ENCODE measurements at regions not wholly inside any gene's neighbourhood (a gene's known extent, or its start where the extent isn't known, plus 50 kb on each side); places are given as distances from the start of the nearest gene placed in this dataset.

GRCh38 chr3:81326245-81326644, 435.2 kb downstream of the GBE1 start:
- Histone ChIP-seq H3K9me3 (ENCODE audit: control insufficient read depth in 4 of 4, low read length in 3 of 4) (no peaks in the 10 kb centered on the region), H3K36me3 (ENCODE audit: control insufficient read depth in 4 of 4, insufficient read depth in 3 of 4, low read depth in 1 of 4, low read length in 3 of 4) (no peaks in the 10 kb centered on the region), H3K4me1 (ENCODE audit: control insufficient read depth in 4 of 4, insufficient read depth in 4 of 4, low read length in 3 of 4) (no peaks in the 10 kb centered on the region), H3K27me3 (ENCODE audit: control insufficient read depth in 4 of 4, insufficient read depth in 4 of 4, low read length in 3 of 4) (no peaks in the 10 kb centered on the region), H3K4me3 (ENCODE audit: low read depth in 1 of 3, low read length in 3 of 3) (no peak overlapping the region), H3K27ac (ENCODE audit: low read depth in 1 of 2, low read length in 2 of 2) (no peak overlapping the region), H3K9ac (ENCODE audit: low read depth in 1 of 2, low read length in 2 of 2) (no peak overlapping the region)
- 91% methylated on average over 8 of the region's 8 CpGs for WGBS
- TF ChIP-seq REST (IDR thresholded peaks at IDR 0.05) (no peak), ATF3 (IDR thresholded peaks at IDR 0.05) (no peak), CTCF (IDR thresholded peaks at IDR 0.05; ENCODE audit: low read depth, low read length, missing input control) (no peak), HNF4A (conservative IDR thresholded peaks at IDR 0.05) (no peak), FOXA1 (IDR thresholded peaks at IDR 0.05) (no peak), YY1 (IDR thresholded peaks at IDR 0.05) (no peak), EGR1 (IDR thresholded peaks at IDR 0.05; ENCODE audit: low read depth in 2 of 2) (no peak), GABPA (IDR thresholded peaks at IDR 0.05 in 1 of 2, conservative IDR thresholded peaks at IDR 0.05 in 1 of 2) (no peak), SP1 (IDR thresholded peaks at IDR 0.05) (no peak), TAF1 (conservative IDR thresholded peaks at IDR 0.05) (no peak), ZBTB33 (IDR thresholded peaks at IDR 0.05) (no peak), RXRA (IDR thresholded peaks at IDR 0.05) (no peak), RAD21 (IDR thresholded peaks at IDR 0.05) (no peak), HNF4G (IDR thresholded peaks at IDR 0.05) (no peak), MAX (IDR thresholded peaks at IDR 0.05) (no peak), FOXA2 (IDR thresholded peaks at IDR 0.05) (no peak)
- DNase-seq (ENCODE audit: low spot score) = no peak

GRCh38 chr3:81320862-81321261, 440.6 kb downstream of the GBE1 start:
- Histone ChIP-seq H3K9me3 (ENCODE audit: control insufficient read depth in 4 of 4, low read length in 3 of 4) (no peaks in the 10 kb centered on the region), H3K36me3 (ENCODE audit: control insufficient read depth in 4 of 4, insufficient read depth in 3 of 4, low read depth in 1 of 4, low read length in 3 of 4) (no peaks in the 10 kb centered on the region), H3K27me3 (ENCODE audit: control insufficient read depth in 4 of 4, insufficient read depth in 4 of 4, low read length in 3 of 4) (no peaks in the 10 kb centered on the region), H3K4me3 (ENCODE audit: low read depth in 1 of 3, low read length in 3 of 3) (no peak overlapping the region), H3K27ac (ENCODE audit: low read depth in 1 of 2, low read length in 2 of 2) (no peak overlapping the region), H3K4me1 (ENCODE audit: control insufficient read depth in 4 of 4, insufficient read depth in 4 of 4, low read length in 3 of 4) (no peaks in the 10 kb centered on the region), H3K9ac (ENCODE audit: low read depth in 1 of 2, low read length in 2 of 2) (no peak overlapping the region)
- no peak for DNase-seq (ENCODE audit: low spot score)
- no peak for TF ChIP-seq NR2F2 (IDR thresholded peaks at IDR 0.05)
- TF ChIP-seq JUND (IDR thresholded peaks at IDR 0.05) = no peak
- no peak for TF ChIP-seq ATF3 (IDR thresholded peaks at IDR 0.05)
- TF ChIP-seq HNF4G (IDR thresholded peaks at IDR 0.05) = no peak
- no peak for TF ChIP-seq GABPA (IDR thresholded peaks at IDR 0.05 in 1 of 2, conservative IDR thresholded peaks at IDR 0.05 in 1 of 2)
- no peak for TF ChIP-seq RXRA (IDR thresholded peaks at IDR 0.05)
- TF ChIP-seq YY1 (IDR thresholded peaks at IDR 0.05) = no peak
- TF ChIP-seq SP1 (IDR thresholded peaks at IDR 0.05) = no peak
- TF ChIP-seq RAD21 (IDR thresholded peaks at IDR 0.05) = no peak
- TF ChIP-seq FOXA1 (IDR thresholded peaks at IDR 0.05) = no peak
- no peak for TF ChIP-seq FOXA2 (IDR thresholded peaks at IDR 0.05)
- no peak for TF ChIP-seq TAF1 (conservative IDR thresholded peaks at IDR 0.05)
- no peak for TF ChIP-seq ZBTB33 (IDR thresholded peaks at IDR 0.05)
- TF ChIP-seq MAX (IDR thresholded peaks at IDR 0.05) = no peak
- TF ChIP-seq EGR1 (IDR thresholded peaks at IDR 0.05; ENCODE audit: low read depth in 2 of 2) = no peak
- TF ChIP-seq CTCF (IDR thresholded peaks at IDR 0.05; ENCODE audit: low read depth, low read length, missing input control) = no peak
